B cell (primary cell): ENCODE measurements at regions not wholly inside any gene's neighbourhood (a gene's known extent, or its start where the extent isn't known, plus 50 kb on each side); places are given as distances from the start of the nearest gene placed in this dataset.

Source experiments
- ATAC-seq: fragments of 200-7000 bp; cut with Tn5 transposase; one replicate; pipeline ENCODE4 v1.10.0; 2021; ENCODE audit warnings: low read depth, mild to moderate bottlenecking, moderate number of reproducible peaks, moderate library complexity
- CTCF ChIA-PET: fragments of 350-600 bp; sonication (Branson Sonifier 250); formaldehyde crosslinking; loops from one replicate; lab custom pipeline; 2021; ENCODE audit warnings: antibody characterized with exemption, inconsistent platforms; lab: Charles Lee
- POLR2A ChIA-PET: fragments of 350-600 bp; sonication (Branson Sonifier 250); formaldehyde crosslinking; loops from one replicate; lab custom pipeline; 2021; ENCODE audit warnings: antibody characterized with exemption; lab: Charles Lee
- DNase-seq: peaks from one replicate; pipeline ENCODE4 v3.0.0; 2013
- H2AFZ ChIP-seq: 2 replicates; pipeline ENCODE4 v1.6.1; 2012; ENCODE audit warnings: mild to moderate bottlenecking, low read depth, low read length; ENCODE audit not compliant: insufficient read depth, poor library complexity, severe bottlenecking
- H3K27ac ChIP-seq, 2 donors: 1 replicate in 1 of 2; 2 replicates in 1 of 2; pipeline ENCODE4 v1.5.1; 2012 to 2013; ENCODE audit warnings: low read length in 2 of 2, mild to moderate bottlenecking in 2 of 2, moderate library complexity in 1 of 2
- H3K27me3 ChIP-seq, 4 experiments: fragments of 200-600 bp in 1 of 4; sonication (generic) in 1 of 4; replicated peaks in 1 of 4; 1 replicate in 2 of 4; 2 replicates in 2 of 4; pipeline versions ENCODE4 v1.6.1 to v1.7.0; 2013 to 2016; ENCODE audit warnings: low read length in 3 of 4, mild to moderate bottlenecking in 2 of 4, mixed read lengths in 1 of 4, moderate library complexity in 1 of 4; ENCODE audit not compliant: insufficient read depth in 4 of 4, control insufficient read depth in 3 of 4; ENCODE audit errors: control extremely low read depth in 1 of 4
- H3K36me3 ChIP-seq, 2 experiments: replicated peaks in 1 of 2; 1 replicate in 1 of 2; 2 replicates in 1 of 2; pipeline versions ENCODE4 v1.6.1 to v1.7.1; 2013; ENCODE audit warnings: low read length in 1 of 2; ENCODE audit not compliant: insufficient read depth in 2 of 2, control insufficient read depth in 1 of 2; ENCODE audit errors: control extremely low read depth in 1 of 2, extremely low read depth in 1 of 2
- H3K4me1 ChIP-seq, 2 donors: fragments of 200-600 bp in 1 of 2; sonication (generic) in 1 of 2; 1 replicate in 1 of 2; 2 replicates in 1 of 2; pipeline versions ENCODE4 v1.5.1 to v1.6.1; 2013 to 2017; ENCODE audit warnings: low read length in 2 of 2; ENCODE audit not compliant: control insufficient read depth in 2 of 2, insufficient read depth in 2 of 2
- H3K4me2 ChIP-seq: replicated peaks from 2 replicates; pipeline ENCODE3; 2012; ENCODE audit warnings: mild to moderate bottlenecking, low read depth, low read length; ENCODE audit not compliant: poor library complexity, severe bottlenecking
- H3K4me3 ChIP-seq, 5 experiments: fragments of 200-600 bp in 1 of 5; sonication (generic) in 1 of 5; 1 replicate in 3 of 5; 2 replicates in 2 of 5; pipeline versions ENCODE4 v1.5.1 to v1.7.0; 2011 to 2016; ENCODE audit warnings: low read length in 4 of 5, mild to moderate bottlenecking in 4 of 5, low read depth in 2 of 5, control low read depth in 1 of 5, moderate library complexity in 1 of 5; ENCODE audit not compliant: insufficient read depth in 1 of 5; ENCODE audit errors: control extremely low read depth in 1 of 5, extremely low read depth in 1 of 5
- H3K79me2 ChIP-seq: fragments of 200-600 bp; sonication (generic); one replicate; pipeline ENCODE4 v1.6.0; 2016; ENCODE audit warnings: low read length; ENCODE audit not compliant: control insufficient read depth, insufficient read depth
- H3K9ac ChIP-seq: fragments of 200-600 bp; sonication (generic); 2 replicates; pipeline ENCODE4 v1.6.1; 2017; ENCODE audit warnings: mild to moderate bottlenecking, low read length, moderate library complexity
- H3K9me3 ChIP-seq, 3 donors: one replicate each; pipeline versions ENCODE4 v1.6.1 to v1.7.1; 2013; ENCODE audit warnings: low read length in 2 of 3; ENCODE audit not compliant: control insufficient read depth in 2 of 3, insufficient read depth in 1 of 3; ENCODE audit errors: control extremely low read depth in 1 of 3
- H4K20me1 ChIP-seq: 2 replicates; pipeline ENCODE4 v1.6.0; 2012; ENCODE audit warnings: mild to moderate bottlenecking, low read length; ENCODE audit not compliant: insufficient read depth, control insufficient read depth, poor library complexity, severe bottlenecking
- H3K27ac Mint-ChIP-seq: one replicate; pipeline ENCODE4 v1.8.0; 2021; ENCODE audit warnings: mixed read lengths
- H3K27me3 Mint-ChIP-seq: one replicate; pipeline ENCODE4 v1.8.0; 2021; ENCODE audit warnings: mixed read lengths
- H3K4me1 Mint-ChIP-seq: one replicate; pipeline ENCODE4 v1.8.0; 2021; ENCODE audit warnings: mixed read lengths
- H3K4me3 Mint-ChIP-seq: one replicate; pipeline ENCODE4 v1.8.0; 2021; ENCODE audit warnings: mixed read lengths
- H3K9me3 Mint-ChIP-seq: one replicate; pipeline ENCODE4 v1.8.0; 2022; ENCODE audit warnings: mixed read lengths; ENCODE audit not compliant: insufficient read depth
- EZH2 ChIP-seq: IDR thresholded peaks from 2 replicates; pipeline ENCODE4 v1.6.1; 2012; ENCODE audit warnings: borderline replicate concordance, low read depth, mild to moderate bottlenecking, moderate library complexity, low read length; ENCODE audit not compliant: insufficient read depth, poor library complexity, severe bottlenecking
- WGBS: methylation state at CpG from one replicate; pipeline ENCODE4 v1.1.5; 2013; ENCODE audit warnings: missing lambda C conversion rate; ENCODE audit not compliant: insufficient coverage; 5-methylcytosine and 5-hydroxymethylcytosine counted together
- intact Hi-C: fragments of 100-400 bp; cut with micrococcal nuclease; formaldehyde crosslinking; loops from one replicate; pipeline ENCODE4 v1.10.0; 2022
- TF ChIP-seq, protein P1 (sequence below): fragments of 200-600 bp; IDR thresholded peaks from one replicate; pipeline ENCODE4 v1.8.0; 2022; ENCODE audit warnings: antibody characterized with exemption, mild to moderate bottlenecking

DNA sequence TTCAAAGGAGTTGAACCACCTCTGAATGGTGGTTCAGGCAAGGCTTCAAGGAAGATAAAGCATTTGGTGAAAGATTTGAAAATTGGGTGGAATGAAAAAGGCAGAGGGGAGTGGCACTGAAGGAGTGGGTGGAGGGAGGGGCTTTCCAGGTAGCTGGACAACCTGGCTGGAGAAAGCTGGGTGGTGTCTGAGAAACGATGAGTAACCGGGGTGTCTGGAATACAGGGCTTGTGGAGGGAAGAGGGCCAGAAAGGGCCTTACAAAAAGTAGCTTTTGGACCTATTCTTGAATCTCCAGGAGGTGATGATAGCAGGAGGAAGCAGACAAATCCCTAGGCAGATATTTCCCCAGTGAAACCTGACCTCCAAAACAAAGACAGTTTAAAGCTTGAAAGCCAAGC lies 99.3 kb downstream of the RASSF10 start:
- H3K4me3 Mint-ChIP-seq = no peak overlapping the region
- no peak overlapping the region for H3K9ac ChIP-seq
- DNase-seq (no peak), ATAC-seq (no peak)
- H3K4me2 ChIP-seq = no peak overlapping the region
- ChIA-PET POLR2A (no interaction called here), CTCF (no interaction called here)
- no peak overlapping the region for H2AFZ ChIP-seq
- no peak overlapping the region for H3K27ac Mint-ChIP-seq
- peaks cover 0 to 8% (median 3%) of the 10 kb centered on the region in 3 donors for H3K9me3 ChIP-seq
- H3K4me3 ChIP-seq = no peak overlapping the region
- H3K79me2 ChIP-seq = no peaks in the 10 kb centered on the region
- H3K4me1 Mint-ChIP-seq = no peaks in the 10 kb centered on the region
- H3K36me3 ChIP-seq = no peaks in the 10 kb centered on the region
- TF ChIP-seq, protein P1, sequence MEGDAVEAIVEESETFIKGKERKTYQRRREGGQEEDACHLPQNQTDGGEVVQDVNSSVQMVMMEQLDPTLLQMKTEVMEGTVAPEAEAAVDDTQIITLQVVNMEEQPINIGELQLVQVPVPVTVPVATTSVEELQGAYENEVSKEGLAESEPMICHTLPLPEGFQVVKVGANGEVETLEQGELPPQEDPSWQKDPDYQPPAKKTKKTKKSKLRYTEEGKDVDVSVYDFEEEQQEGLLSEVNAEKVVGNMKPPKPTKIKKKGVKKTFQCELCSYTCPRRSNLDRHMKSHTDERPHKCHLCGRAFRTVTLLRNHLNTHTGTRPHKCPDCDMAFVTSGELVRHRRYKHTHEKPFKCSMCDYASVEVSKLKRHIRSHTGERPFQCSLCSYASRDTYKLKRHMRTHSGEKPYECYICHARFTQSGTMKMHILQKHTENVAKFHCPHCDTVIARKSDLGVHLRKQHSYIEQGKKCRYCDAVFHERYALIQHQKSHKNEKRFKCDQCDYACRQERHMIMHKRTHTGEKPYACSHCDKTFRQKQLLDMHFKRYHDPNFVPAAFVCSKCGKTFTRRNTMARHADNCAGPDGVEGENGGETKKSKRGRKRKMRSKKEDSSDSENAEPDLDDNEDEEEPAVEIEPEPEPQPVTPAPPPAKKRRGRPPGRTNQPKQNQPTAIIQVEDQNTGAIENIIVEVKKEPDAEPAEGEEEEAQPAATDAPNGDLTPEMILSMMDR = no peak
- TF ChIP-seq EZH2 = no peak
- no peaks in the 10 kb centered on the region for H4K20me1 ChIP-seq
- peaks cover 6% of the 10 kb centered on the region for H3K9me3 Mint-ChIP-seq
- no peaks in the 10 kb centered on the region for H3K27me3 ChIP-seq
- no peak overlapping the region for H3K27ac ChIP-seq
- H3K4me1 ChIP-seq = no peaks in the 10 kb centered on the region
- 95% methylated on average over 2 of the region's 2 CpGs for WGBS
- peaks cover 5% of the 10 kb centered on the region for H3K27me3 Mint-ChIP-seq
- intact Hi-C loops = no loop called here

- WGBS = 75% methylated on average over 1 of the region's 1 CpG
Observed at GRCh38 chr11:13109616-13110015, 100.5 kb downstream of the RASSF10 start.

More at GRCh38 chr11:13109616-13110015, 100.5 kb downstream of the RASSF10 start:
- Histone ChIP-seq H3K36me3 (no peaks in the 10 kb centered on the region), H3K9me3 (peaks cover 0 to 8% (median 3%) of the 10 kb centered on the region in 3 donors), H3K4me3 (no peak overlapping the region), H2AFZ (no peak overlapping the region), H3K4me2 (no peak overlapping the region), H3K4me1 (no peaks in the 10 kb centered on the region), H3K9ac (no peak overlapping the region), H4K20me1 (no peaks in the 10 kb centered on the region), H3K27me3 (no peaks in the 10 kb centered on the region), H3K79me2 (no peaks in the 10 kb centered on the region), H3K27ac (no peak overlapping the region)
- Mint-ChIP-seq H3K27ac (no peak overlapping the region), H3K9me3 (peaks cover 6% of the 10 kb centered on the region), H3K4me3 (no peak overlapping the region), H3K27me3 (peaks cover 5% of the 10 kb centered on the region), H3K4me1 (no peaks in the 10 kb centered on the region)
- CTCF ChIA-PET = no interaction called here
- DNase-seq = no peak
- POLR2A ChIA-PET = no interaction called here
- no peak for TF ChIP-seq EZH2
- intact Hi-C loops = no loop called here
- ATAC-seq = no peak
